GM21390 (cell line): ENCODE measurements at regions not wholly inside any gene's neighbourhood (a gene's known extent, or its start where the extent isn't known, plus 50 kb on each side); places are given as distances from the start of the nearest gene placed in this dataset.

Source experiments
- ATAC-seq: cut with Tn5 transposase; IDR thresholded peaks from one replicate; pipeline ENCODE4 v1.9.1; 2021; ENCODE audit not compliant: unreplicated experiment

DNA sequence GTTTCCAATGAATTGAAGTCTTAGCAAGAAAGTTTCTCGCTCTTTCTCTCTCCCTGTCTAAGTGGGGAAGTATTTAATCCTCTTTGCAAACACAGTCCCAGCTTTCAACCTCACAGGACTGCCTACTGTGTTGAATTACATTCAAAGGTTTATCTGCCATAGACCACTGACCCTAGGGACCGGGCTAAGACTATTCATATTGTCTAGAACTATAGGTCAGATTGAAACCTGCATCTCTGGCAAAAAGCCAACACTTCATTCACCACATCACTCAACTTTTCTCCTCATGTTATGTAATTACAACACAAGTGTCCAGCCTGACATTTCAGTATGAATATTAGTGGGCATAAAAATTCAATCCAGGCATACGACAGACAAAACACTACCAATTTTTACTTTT is 314.7 kb upstream of the RSPO3 start:
- ATAC-seq: no peak

DNA sequence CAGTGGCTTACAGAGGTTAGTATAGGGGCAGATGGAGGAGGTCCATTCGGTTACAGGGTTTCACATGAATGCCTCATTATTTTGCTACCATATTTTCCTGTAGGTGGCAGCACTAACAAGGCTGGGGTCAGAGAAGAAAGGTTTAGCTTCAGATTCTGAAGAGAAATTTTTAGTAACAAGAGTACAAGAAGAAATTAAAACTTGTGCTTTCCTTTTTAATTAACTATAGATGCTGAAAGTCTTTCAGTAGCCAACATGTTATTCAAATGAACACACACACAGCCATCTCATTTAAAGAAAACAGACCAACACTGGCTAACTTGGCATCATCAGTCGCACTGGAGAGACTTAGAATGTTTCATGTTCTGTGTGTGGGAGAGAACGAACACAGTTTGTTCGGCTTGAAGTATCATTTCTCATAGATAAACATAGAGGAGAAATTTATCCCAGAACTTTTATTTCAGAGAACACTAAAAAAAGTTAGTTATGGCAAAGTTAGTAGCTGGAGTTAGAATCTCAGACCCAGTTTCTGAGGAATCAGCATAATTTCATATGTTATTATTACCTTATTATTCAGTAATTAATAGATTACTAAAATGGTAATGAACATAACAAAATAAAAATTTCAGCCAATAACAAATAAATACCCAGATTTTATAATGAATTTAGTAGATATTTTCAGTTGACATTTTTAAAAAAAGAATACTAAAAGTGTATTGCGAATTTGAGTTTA is 314.0 kb upstream of the RSPO3 start:
- ATAC-seq: peak; percentile 84

DNA sequence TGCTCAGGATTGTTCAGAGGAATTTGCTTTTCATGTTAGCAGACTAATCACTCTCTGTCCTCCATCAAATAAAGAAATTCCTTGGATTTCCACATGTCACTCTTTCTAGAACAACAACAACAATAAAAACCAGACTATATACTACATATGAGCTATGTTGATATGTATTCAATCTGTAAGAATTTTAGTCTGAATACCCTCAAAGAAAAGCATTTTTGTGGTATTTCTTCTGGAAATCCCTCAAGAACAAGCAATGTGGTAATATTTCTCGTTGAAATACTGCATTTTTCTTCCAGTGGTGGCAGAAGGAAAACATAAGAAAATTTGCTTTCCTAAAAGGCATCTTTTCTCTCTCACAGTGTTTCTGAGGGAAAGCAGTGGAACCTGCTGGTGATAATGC is 312.6 kb upstream of the RSPO3 start:
- ATAC-seq: no peak

DNA sequence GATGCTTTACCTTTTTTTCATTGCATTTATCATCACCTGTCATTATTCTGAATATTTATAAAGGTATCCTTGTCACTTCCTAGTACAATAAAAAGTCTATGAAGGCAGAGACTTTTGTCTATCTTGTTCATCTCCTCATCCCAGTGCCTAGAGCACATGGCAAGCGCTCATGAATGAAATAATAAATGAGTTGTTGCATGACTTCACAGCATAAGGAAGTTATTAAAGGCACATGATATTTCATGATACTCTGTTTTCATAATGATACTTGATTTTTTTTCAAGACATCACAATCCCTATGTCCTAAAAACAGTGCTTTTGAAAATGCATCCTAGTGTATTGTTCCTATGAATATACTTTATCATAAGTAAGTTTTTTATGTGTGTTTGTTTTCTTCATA is 310.6 kb upstream of the RSPO3 start:
- ATAC-seq: no peak

DNA sequence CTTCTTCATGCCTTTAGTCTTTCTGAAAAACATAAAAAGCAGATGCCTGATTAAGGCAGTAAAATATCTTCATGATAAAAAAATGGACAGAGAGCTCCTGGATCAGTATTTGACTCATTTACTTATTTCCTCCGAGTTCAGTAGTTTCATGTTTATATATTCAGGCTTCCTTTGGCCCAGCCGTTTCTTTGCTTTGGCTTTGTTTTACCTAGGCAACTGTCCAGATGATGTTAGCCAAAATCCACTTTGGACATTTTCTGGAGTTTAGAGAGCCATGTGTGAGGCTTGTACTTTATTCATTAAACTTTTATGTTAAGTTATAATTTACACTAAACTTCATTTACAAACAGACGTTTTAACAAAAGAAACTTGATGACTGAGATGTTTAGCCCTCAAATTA is 307.1 kb upstream of the RSPO3 start:
- no peak for ATAC-seq

DNA sequence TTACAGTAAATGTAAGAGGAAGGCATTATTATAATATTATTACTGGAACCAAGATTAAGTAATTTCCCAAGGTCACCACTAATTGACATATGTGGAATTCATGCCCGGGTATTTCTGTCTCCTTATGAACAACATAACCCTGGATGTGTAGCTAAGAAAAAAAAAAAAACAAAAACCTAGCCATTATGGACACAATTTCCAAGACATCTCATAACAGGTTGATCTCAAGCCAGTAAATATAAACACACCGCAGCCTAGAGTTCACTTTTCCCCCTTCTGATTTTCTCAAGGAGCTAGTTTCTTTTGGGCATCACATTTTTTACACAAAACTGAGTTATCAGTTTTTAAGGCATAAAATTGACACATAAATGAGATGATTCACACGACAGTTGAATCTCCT is 306.5 kb upstream of the RSPO3 start:
- ATAC-seq: no peak

DNA sequence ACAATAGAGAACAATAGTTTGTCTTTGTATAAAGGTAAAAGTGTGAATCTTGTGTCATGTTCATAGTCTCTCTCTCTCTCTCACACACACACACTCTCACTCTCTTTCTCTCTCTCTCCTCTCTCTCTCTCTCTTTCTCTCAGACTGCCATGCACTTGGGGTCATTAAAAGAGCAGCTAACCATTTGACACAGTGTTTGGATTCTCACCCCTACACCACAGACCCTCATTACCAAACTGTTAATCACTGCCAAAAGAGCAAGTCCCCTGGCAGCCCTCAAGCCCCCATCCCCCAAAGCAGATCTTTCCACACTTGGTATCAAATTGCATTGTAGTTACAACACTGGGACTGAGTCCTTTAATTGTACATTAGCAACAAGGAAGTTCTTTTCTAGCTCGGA is 305.8 kb upstream of the RSPO3 start:
- ATAC-seq: no peak

DNA sequence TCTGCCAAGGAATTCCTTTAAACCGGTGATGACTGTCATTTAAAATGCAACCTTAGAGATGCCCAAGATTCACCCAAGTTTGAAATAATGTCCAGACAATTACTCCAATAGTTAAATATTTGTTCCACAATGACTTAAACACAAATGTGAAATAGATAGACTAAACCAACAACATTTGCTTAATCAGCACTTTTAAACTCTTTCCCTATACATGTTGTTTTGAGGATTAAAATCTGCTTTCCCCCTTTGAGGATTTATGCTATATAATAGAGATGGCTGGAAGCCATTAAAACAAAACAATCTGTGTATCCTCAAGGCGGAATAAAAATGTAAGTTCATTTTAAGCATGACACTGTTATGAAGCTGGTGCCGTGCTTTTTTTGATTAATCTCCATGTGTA is 297.8 kb upstream of the RSPO3 start:
- no peak for ATAC-seq

DNA sequence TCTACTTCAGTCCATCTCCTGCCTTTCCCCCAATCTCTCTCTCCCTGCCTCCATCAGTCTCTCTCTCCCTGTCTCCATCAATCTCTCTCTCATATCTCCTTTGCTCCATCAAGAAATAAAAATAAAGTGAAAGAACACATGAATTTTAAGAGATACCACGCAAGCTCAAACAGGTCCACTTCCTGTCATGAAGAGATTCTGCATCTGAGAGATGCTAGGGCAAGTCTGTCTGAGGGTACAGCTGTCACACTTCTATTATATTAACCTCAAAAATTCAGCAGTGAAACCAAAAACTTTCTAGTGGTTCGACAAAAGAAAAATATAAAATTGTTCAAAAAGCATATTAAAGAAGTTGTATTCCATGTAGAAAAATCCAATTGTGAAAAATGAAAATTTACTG is 296.8 kb upstream of the RSPO3 start:
- ATAC-seq: no peak

DNA sequence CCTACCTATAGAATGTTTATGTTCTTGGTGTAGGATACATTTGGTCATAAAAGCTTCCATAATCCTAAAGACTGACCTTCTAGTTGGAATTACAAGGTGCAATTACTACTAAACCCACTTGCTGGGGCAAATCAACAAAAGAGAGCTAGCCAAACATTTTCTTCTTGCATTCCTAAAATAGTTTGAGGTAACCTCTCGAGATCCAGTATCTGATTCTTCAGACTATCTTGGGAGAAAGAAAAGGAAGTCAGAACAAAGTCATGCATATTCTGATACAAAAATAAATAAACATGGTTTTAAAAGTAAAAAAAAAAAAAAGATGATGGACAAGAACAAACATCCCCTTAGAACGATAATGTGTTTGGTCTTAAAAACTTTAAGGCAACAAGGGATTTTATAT is 294.2 kb upstream of the RSPO3 start:
- no peak for ATAC-seq

DNA sequence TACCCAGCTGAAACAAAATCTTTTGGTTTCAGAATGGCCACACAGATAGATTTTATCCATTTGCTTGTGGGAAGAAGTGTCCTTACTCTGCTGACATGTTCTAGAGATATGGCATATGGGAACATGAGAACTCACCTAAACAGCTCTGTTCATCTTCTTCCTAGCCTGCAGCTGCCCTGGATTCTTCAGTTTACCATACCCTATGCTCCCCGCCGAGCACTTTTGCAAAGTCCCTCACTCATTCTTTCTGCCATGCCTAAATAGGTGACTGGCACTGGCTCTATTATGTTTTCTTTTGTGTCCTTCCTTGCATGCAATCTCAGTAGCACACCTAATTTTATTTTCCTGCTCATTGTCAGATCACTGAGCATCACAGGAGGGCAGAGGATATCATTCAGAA is 293.7 kb upstream of the RSPO3 start:
- ATAC-seq: no peak

DNA sequence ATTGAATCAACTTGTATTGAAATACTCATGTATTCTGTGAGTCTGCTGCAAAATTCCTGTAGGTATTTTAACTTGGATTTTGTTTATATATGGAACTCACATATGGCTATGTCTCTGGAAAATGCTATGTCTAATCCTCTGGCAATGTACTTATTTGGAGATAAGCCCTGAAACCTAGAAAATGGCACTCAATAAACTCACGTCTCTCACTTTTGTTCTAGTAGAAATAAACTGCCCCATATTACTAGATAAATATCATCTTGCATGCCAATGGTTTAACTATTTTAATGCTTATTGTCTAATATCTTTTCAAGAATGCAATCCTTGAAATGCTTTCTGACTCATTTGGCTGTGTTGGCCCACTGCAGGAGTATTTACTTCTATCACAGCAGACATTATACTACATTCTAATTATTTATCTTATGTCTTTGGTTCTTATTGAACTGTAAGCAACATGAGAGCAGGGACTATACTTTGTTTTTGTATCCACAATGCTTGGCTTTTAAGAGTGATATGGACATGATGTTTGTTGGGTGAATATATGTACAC is 292.2 kb upstream of the RSPO3 start:
- ATAC-seq: no peak

DNA sequence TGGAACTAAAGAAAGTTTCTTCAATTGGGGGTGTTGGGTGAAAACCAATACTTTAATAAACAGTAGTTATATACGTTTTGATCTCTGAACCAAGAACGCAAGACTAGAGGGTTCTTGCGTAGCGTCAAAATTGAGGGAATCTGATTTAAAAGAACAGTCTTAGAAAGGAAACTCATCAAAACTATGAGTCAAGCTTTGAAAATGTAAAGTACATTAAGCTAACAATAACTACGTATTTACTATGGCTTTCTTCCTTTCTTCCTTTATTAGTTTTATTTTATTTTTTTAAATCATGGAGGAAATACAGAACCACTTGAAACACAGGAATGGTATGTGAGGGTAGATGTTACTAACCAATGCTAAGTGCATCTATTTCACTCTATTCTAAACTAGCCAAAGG is 287.0 kb upstream of the RSPO3 start:
- ATAC-seq: no peak

DNA sequence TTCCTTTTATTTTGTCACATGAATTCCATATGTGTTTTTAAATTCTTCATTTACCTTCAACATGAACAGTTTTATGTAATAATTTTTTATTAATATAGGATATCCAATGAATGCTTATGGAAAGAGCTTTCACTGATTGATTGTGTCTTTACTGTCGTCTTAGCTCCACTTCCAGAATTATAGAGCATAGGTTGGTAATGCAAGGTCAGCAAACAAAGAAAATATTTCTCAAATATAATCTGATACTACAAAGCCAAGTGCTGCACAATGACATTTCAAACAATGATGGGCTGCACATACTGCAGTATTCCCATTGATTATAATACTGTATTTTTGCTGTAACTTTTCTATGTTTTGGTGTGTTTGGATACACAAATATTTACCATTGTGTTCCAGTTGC is 275.7 kb upstream of the RSPO3 start:
- ATAC-seq: no peak

DNA sequence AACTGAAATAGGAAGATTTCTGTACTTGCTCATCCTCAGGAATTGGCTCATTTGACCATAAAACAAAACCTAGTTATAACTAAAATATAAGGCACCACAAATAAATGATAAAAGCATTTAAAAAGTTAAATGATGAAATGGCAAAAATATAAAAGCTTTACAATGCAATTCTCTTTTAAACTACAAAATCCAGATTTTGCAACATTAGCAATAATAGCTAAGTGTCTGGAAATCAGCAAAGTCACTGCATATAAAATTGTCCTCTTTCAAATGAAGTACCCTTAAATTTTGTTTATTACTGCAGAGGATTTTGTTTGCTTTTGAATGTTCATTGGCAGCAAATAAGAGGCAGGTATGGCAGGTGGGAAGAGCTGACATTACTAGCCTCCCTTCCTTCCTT is 270.4 kb upstream of the RSPO3 start:
- ATAC-seq: no peak

DNA sequence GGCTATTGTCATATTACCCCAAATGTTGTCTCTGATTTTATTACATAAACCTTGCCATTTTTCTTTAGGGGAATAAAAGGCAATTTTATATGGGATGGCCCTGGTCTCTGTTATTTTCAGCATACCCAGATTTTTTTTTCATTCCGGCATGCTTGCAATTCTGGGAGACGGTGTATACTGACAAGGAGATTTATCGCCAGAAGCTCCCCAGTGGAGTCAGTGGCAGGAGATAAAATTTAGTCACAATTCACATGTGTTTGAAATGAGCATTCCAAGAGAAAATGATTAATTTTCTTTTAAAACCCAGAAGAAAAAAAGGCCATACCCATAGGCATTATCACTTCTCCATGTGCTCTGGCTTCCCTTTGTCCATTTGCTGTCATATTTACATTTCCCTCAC is 250.8 kb upstream of the RSPO3 start:
- ATAC-seq: no peak

DNA sequence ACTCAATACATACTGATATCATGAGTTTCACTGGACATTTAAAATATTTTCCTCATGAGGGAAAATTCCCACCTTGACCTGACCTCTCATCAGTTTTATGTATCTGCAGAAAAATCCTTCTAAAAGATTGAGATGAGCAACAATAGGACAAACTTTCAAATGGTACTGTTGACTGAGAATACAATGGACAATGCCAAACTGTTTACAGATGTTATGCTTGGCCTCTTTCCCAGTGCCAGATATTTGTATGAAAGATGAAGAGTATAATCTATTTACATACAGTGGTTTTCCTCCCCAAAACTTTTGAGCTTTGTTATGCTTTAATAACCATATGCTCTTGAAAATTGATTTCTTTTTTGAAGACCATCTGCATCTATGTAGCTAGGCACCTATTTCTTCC is 245.1 kb upstream of the RSPO3 start:
- ATAC-seq: no peak

DNA sequence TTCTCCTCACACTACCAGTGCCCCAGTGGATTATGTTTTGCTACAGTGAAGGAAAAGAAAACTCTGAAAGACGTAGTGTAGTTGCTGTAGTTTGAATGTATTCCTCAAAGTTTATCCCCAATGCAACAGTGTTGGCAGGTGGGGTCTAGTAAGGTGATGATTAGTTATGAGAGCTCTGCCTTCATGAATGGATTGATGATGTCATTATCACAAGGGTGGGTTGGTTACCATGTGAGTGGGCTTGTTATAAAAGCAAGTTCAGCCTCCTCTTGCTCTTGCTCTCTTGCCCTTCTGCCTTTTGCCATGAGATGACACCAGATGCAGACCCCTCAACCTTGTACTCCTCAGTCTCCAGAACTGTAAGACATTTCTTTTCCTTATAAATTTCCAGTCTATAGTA is 244.7 kb upstream of the RSPO3 start:
- no peak for ATAC-seq

DNA sequence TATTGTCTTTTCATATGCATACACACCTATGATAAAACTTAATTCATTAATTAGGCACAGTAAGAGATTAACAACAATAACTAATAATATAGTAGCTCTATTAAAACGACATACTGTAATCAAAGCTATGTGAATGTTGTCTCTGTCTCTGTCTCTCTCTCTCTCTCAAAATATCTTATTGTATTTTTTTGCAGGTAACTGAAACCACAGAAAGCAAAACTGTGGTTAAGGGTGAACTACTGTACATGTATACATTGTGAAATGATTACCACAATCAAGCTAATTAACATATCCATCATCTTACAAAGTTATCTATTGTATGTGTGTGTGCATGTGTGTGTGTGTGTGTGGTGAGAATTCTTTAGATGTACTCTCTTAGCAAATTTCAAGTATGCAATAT is 242.0 kb upstream of the RSPO3 start:
- no peak for ATAC-seq

DNA sequence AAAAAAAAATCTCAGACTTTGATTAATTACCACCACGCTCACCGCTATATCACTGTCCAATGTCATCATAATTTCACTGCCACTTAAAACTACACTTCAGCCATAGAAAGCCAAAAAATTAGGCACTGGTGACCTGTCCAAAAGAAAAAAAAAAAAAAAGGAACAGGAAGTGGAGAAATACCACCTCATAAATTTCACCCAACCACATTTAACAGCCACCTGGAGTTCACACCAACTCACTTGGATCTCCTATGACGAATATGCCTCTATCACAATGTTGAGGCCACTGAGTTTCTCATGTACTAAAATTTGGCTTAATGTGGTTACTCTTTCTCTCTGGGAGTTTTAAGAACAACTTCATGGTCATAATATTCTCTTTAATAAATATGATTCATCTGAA is 237.5 kb upstream of the RSPO3 start:
- no peak for ATAC-seq

DNA sequence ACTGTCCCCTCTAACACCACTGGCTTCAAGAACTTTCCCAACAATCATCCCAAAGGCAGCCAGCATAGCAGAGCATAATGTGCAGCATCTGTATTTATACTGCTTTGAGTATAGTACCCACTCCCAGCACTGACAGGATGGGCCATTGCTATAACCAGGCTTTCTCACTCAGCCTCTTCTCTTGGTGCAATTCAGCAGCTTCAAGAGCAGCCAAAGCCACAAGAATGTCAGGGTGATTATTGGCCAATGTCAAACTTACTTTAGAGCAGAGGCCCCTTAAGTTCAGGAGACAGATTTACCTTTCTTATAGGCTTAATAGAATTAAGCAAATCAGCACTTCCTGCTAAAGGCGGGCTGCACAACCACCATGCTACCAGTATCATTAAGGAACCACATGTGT is 232.4 kb upstream of the RSPO3 start:
- ATAC-seq: no peak

DNA sequence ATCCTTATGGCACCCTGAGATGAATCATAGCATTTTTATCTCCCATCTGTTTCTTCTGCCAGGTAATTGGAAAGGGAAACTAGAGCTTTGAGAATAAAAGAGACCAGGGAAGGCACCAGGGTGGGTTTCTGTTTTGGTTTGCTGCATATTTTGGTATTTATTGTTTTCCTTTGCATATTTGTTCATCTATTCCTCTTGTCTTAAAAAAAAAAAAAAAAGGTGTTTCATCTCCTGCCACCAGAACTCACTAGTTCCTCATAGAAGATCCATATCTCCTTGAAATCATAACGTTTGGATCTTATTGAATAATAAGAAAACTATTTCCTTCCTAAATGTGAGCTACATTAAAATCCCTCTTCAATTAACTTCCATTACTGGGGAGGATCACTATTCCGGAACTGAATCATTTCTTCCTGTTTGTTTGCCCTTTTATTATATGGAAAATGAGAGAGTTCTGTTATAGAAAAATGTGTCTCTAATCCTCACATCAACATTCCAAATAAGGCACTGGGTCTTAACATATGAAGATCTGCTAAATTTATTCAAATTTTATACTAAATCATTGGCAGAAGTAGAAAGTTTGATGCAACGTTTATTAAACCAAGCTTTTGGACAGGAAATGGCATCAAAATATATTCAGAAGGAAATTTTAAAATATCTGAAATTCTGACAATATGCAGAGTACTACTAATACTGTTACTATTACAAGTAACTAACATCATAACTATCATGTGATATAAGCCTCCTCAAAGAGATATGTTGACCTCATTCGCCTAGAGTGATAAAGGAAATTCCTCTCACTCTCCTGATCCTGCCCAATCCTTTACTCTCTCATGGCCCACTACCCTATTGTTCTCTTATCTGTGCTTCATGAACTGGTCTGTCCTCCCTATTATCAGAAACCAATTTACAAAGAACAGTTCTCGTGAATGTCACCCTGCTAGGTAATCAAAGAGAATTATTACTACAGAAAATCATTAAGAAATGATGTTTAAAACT is 229.4 kb upstream of the RSPO3 start:
- ATAC-seq: no peak
